ENCODE measurements at regions not wholly inside any gene's neighbourhood (a gene's known extent, or its start where the extent isn't known, plus 50 kb on each side); places are given as distances from the start of the nearest gene placed in this dataset.

- TF ChIP-seq CTCF (IDR thresholded peaks at IDR 0.05; ENCODE audit: insufficient read depth, low read length) = no peak
- no peak for TF ChIP-seq REST (IDR thresholded peaks at IDR 0.05; ENCODE audit: insufficient replicate concordance, low read depth)
- no peak for TF ChIP-seq POLR2AphosphoS5 (IDR thresholded peaks at IDR 0.05; ENCODE audit: low read depth)
Measured at GRCh38 chr4:28279249-28279648, 1418.6 kb downstream of the STIM2 start.

Data from HL-60 (cell line).